ENCODE measurements at regions not wholly inside any gene's neighbourhood (a gene's known extent, or its start where the extent isn't known, plus 50 kb on each side); places are given as distances from the start of the nearest gene placed in this dataset.
A peak's percentile ranks its signal among the peaks of the same experiment; 100 is the strongest.

DNA sequence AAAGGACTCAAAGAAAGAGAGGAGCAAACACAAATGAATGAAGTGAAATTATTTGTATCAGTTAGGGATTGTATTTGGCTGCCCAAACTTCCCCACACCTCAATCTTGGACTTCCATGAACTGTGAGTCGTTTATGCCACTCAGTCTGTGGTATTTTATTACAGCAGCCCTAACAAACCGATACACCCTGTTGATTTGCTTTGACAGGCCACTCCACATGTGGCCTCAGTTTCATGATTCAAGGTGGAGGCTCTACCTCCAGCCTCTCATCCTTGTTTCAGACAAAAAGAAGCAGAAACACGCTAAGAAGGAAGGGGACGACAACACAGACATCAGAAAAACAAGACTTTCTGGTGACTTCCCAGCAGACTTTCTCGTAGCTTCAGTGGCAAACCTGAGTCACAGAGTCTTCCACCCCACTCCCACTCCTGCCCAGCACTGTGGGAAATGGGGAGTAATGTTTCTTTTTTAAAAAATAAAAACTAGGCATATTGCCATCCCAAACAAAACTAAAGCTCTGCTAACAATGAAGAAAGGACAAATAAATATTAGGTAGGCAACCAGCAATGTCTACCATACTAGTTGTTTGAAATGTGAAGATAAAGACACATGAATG lies 52.2 kb upstream of the ABCA1 start:
- Histone ChIP-seq H4K20me1 (replicated peaks; ENCODE audit: insufficient read depth) (no peaks in the 10 kb centered on the region), H3K79me2 (replicated peaks; ENCODE audit: insufficient read depth) (no peaks in the 10 kb centered on the region), H3K4me1 (ENCODE audit: insufficient read depth) (no peaks in the 10 kb centered on the region), H3K27ac (ENCODE audit: low read depth) (no peak overlapping the region), H3K4me2 (no peak overlapping the region), H3F3A (replicated peaks; ENCODE audit: low read depth) (no peaks in the 10 kb centered on the region), H3K4me3 (no peak overlapping the region), H3K9me2 (ENCODE audit: insufficient read depth) (no peaks in the 10 kb centered on the region), H3K36me3 (ENCODE audit: insufficient read depth) (no peaks in the 10 kb centered on the region), H3K27me3 (ENCODE audit: insufficient read depth) (no peaks in the 10 kb centered on the region), H2AFZ (0 out of 2 replicates have a peak overlapping the region, but pooled peaks have one; percentile 19)
- H3K27ac Mint-ChIP-seq = no peak overlapping the region
- peaks cover 16% of the 10 kb centered on the region for H3K4me1 Mint-ChIP-seq
- no peak overlapping the region for H3K4me3 Mint-ChIP-seq
- H3K27me3 Mint-ChIP-seq (ENCODE audit: insufficient read depth, low read depth, poor library complexity) = peaks cover 3% of the 10 kb centered on the region
- TF ChIP-seq, protein P1, sequence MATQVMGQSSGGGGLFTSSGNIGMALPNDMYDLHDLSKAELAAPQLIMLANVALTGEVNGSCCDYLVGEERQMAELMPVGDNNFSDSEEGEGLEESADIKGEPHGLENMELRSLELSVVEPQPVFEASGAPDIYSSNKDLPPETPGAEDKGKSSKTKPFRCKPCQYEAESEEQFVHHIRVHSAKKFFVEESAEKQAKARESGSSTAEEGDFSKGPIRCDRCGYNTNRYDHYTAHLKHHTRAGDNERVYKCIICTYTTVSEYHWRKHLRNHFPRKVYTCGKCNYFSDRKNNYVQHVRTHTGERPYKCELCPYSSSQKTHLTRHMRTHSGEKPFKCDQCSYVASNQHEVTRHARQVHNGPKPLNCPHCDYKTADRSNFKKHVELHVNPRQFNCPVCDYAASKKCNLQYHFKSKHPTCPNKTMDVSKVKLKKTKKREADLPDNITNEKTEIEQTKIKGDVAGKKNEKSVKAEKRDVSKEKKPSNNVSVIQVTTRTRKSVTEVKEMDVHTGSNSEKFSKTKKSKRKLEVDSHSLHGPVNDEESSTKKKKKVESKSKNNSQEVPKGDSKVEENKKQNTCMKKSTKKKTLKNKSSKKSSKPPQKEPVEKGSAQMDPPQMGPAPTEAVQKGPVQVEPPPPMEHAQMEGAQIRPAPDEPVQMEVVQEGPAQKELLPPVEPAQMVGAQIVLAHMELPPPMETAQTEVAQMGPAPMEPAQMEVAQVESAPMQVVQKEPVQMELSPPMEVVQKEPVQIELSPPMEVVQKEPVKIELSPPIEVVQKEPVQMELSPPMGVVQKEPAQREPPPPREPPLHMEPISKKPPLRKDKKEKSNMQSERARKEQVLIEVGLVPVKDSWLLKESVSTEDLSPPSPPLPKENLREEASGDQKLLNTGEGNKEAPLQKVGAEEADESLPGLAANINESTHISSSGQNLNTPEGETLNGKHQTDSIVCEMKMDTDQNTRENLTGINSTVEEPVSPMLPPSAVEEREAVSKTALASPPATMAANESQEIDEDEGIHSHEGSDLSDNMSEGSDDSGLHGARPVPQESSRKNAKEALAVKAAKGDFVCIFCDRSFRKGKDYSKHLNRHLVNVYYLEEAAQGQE (IDR thresholded peaks at IDR 0.05; ENCODE audit: unreplicated experiment) = no peak
- TF ChIP-seq POLR2AphosphoS5 (IDR thresholded peaks at IDR 0.05; ENCODE audit: low read depth) (no peak), ZNF331 (CRISPR knock-in tag; IDR thresholded peaks at IDR 0.05; ENCODE audit: low read depth) (no peak), EZH2 (IDR thresholded peaks at IDR 0.05; ENCODE audit: low read depth, unreplicated experiment) (no peak)
- TF ChIP-seq, protein P2, sequence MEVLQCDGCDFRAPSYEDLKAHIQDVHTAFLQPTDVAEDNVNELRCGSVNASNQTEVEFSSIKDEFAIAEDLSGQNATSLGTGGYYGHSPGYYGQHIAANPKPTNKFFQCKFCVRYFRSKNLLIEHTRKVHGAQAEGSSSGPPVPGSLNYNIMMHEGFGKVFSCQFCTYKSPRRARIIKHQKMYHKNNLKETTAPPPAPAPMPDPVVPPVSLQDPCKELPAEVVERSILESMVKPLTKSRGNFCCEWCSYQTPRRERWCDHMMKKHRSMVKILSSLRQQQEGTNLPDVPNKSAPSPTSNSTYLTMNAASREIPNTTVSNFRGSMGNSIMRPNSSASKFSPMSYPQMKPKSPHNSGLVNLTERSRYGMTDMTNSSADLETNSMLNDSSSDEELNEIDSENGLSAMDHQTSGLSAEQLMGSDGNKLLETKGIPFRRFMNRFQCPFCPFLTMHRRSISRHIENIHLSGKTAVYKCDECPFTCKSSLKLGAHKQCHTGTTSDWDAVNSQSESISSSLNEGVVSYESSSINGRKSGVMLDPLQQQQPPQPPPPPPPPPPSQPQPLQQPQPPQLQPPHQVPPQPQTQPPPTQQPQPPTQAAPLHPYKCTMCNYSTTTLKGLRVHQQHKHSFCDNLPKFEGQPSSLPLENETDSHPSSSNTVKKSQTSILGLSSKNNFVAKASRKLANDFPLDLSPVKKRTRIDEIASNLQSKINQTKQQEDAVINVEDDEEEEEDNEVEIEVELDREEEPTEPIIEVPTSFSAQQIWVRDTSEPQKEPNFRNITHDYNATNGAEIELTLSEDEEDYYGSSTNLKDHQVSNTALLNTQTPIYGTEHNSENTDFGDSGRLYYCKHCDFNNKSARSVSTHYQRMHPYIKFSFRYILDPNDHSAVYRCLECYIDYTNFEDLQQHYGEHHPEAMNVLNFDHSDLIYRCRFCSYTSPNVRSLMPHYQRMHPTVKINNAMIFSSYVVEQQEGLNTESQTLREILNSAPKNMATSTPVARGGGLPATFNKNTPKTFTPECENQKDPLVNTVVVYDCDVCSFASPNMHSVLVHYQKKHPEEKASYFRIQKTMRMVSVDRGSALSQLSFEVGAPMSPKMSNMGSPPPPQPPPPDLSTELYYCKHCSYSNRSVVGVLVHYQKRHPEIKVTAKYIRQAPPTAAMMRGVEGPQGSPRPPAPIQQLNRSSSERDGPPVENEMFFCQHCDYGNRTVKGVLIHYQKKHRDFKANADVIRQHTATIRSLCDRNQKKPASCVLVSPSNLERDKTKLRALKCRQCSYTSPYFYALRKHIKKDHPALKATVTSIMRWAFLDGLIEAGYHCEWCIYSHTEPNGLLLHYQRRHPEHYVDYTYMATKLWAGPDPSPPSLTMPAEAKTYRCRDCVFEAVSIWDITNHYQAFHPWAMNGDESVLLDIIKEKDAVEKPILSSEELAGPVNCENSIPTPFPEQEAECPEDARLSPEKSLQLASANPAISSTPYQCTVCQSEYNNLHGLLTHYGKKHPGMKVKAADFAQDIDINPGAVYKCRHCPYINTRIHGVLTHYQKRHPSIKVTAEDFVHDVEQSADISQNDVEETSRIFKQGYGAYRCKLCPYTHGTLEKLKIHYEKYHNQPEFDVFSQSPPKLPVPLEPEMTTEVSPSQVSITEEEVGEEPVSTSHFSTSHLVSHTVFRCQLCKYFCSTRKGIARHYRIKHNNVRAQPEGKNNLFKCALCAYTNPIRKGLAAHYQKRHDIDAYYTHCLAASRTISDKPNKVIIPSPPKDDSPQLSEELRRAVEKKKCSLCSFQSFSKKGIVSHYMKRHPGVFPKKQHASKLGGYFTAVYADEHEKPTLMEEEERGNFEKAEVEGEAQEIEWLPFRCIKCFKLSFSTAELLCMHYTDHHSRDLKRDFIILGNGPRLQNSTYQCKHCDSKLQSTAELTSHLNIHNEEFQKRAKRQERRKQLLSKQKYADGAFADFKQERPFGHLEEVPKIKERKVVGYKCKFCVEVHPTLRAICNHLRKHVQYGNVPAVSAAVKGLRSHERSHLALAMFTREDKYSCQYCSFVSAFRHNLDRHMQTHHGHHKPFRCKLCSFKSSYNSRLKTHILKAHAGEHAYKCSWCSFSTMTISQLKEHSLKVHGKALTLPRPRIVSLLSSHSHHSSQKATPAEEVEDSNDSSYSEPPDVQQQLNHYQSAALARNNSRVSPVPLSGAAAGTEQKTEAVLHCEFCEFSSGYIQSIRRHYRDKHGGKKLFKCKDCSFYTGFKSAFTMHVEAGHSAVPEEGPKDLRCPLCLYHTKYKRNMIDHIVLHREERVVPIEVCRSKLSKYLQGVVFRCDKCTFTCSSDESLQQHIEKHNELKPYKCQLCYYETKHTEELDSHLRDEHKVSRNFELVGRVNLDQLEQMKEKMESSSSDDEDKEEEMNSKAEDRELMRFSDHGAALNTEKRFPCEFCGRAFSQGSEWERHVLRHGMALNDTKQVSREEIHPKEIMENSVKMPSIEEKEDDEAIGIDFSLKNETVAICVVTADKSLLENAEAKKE (CRISPR knock-in tag; IDR thresholded peaks at IDR 0.05) = no peak
- DNase-seq (ENCODE audit: low spot score) = no peak
- no peaks in the 10 kb centered on the region for H3K9me3 Mint-ChIP-seq
- no peaks in the 10 kb centered on the region for H3K36me3 Mint-ChIP-seq (ENCODE audit: low read depth)
- no peak for ATAC-seq
